DND-41 (cell line): ENCODE measurements at regions not wholly inside any gene's neighbourhood (a gene's known extent, or its start where the extent isn't known, plus 50 kb on each side); places are given as distances from the start of the nearest gene placed in this dataset.

Experiments
- CTCF ChIP-seq: IDR thresholded peaks from 2 replicates; pipeline ENCODE4 v1.5.1; 2012; ENCODE audit warnings: borderline replicate concordance, low read length, moderate library complexity, mild to moderate bottlenecking; ENCODE audit not compliant: poor library complexity, severe bottlenecking; ENCODE audit errors: extremely low read depth
- EZH2 ChIP-seq: IDR thresholded peaks from 3 replicates; pipeline ENCODE4 v1.6.1; 2012; ENCODE audit warnings: borderline replicate concordance, low read depth, mild to moderate bottlenecking, moderate library complexity, low read length, inconsistent platforms; ENCODE audit not compliant: severe bottlenecking

GRCh38 chr4:186924723-186925122 lies 201.1 kb upstream of the FAT1 start:
- TF ChIP-seq CTCF (no peak), EZH2 (no peak)
